ENCODE measurements at regions not wholly inside any gene's neighbourhood (a gene's known extent, or its start where the extent isn't known, plus 50 kb on each side); places are given as distances from the start of the nearest gene placed in this dataset.
"Not testable (repeated sequence)": the region's sequence is repeated elsewhere in the genome, so short reads cannot be mapped to it uniquely, and the experiment has no call there.

DNA sequence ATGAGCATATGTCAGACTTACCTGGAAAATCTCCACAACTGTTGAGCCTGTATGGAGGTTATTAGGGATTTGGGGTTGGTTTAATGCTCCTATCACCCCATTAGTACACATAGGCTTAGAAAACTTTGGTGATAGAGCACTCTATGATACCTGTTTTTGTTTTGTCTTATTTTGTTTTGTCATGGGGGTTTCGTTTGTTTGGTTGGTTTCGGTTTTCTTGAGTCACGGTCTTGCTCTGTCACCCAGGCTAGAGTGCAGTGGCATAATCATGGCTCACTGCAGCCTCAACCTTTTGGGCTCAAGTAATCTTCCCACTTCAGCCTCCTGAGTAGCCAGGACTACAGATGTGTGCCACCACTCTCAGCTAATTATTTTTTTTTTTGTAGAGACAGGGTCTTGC, 70.0 kb downstream of the MZT1 start:
- DNase-seq (ENCODE audit: low read depth), result no peak

- no peak for DNase-seq (ENCODE audit: low read depth)
These were observed 71.1 kb downstream of the MZT1 start for GRCh38 chr13:72656357-72656756.

- no peak for DNase-seq (ENCODE audit: low read depth)
These were observed 73.9 kb downstream of the MZT1 start for GRCh38 chr13:72653506-72653905.

DNA sequence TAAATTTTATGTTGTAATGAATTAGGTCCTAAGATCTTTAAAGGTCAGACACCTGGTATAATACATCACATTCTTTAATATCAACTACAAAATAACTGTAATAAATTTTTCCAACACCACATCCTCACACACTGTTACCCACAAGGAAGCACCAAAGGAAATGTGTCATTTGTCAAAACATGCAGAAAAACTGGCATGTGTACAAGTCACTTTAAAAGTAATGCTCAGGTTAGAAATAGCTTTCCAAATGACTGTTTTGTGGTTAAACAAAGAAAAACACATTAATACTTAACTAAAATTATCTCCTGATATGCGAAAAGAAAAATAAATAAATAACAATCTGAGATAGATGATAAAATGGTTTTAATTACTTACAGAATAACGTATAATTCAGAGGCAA, 74.7 kb downstream of the MZT1 start:
- no peak for DNase-seq (ENCODE audit: low read depth)

DNA sequence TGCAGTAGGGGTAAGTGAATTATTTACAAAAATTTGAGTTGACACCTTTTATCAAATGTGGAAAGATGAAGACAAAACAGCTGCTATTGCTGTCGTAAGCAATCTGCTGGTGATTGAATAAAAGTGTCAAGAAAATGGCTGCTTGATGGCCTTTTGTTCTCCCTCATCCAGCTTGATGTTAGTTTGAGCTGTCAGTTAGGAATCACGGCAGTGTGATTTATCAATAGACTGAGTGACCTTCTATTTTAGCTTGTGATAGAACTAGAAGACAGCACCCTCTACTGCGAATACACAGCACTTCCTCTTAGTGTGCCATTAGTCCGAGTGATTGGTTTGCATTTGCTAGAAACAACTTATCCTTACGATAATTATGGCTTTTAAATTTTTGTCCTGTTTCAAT, 76.3 kb downstream of the MZT1 start:
- DNase-seq (ENCODE audit: low read depth), result no peak

DNA sequence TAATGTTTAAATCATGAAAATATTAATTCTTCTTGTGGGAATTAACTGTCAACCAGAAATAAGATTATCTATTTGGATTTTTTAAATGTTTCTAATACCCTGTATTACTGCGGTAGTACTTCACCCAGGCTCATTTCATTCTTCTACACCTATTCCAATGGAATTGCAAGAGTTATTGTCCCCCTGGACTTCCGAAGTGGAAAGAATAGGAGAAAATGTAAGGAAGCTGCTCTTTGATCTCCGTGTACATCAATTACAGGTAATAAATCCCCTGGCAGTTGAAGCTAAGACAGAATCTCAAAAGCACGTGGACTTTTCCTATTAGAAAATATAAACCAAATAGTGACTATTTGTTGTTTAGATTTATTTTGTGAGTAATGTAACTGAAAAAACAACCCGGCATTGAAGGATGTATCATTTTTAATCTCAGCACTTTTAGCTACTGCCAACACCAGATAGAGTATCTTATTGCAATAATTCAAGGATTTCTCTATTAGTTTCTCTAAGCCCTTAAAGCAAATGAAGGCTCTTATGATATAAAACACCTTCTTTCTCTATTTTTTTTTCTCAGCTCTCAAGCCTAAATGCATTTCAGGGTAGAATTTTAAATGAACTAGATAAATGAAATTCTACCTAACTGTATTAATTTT, 77.3 kb downstream of the MZT1 start:
- no peak for DNase-seq (ENCODE audit: low read depth)

DNA sequence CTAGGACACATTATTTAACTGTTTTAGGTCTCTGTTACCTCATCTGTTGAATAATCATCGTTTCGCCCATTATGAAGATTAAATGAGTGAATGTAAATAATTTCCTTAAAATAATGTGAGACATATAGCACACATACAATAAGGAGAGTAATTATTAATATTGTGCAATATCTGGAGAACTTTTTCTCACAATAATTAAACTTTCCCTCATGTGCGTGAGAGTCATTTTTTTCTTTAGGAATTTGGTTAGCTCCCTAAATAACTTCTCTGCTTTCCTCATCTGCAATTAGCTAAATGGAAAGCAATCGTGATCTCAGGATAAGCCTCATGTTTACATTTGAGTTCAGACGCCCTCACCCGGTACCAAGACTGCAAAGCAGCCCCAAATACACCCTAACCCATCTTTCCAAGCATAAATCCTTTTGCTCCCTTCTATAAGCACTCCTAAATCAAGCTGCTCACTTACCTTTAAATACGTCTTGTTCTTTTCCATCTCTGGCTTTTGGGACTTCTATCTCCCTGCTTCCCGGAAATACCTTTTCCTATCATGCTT, 78.8 kb downstream of the MZT1 start:
- no peak for DNase-seq (ENCODE audit: low read depth)

- DNase-seq (ENCODE audit: low read depth), result no peak
These were observed 80.0 kb downstream of the MZT1 start for GRCh38 chr13:72647422-72647821.

- DNase-seq (ENCODE audit: low read depth), result no peak
These were observed 81.9 kb downstream of the MZT1 start for GRCh38 chr13:72645521-72645920.

- DNase-seq (ENCODE audit: low read depth), result peak; percentile 9
These were observed 84.0 kb downstream of the MZT1 start for GRCh38 chr13:72643311-72643989.

DNA sequence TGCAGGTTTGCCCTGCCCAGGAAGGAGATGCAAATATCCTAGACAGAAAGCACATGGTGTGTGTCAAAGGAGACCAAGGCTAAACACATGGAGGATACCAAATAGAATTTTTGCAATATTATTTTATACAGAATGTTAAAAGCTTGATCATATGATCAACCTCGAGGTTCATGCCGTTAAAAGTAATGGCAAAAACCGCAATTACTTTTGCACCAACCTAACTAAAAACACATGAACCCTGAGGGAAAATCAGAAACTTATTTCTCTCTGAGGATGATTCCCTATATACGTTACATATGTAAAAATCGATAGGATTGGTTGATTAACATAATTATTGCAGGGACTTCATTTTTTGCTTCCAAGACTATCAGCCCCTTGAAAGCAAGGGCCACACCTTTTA, 88.1 kb downstream of the MZT1 start:
- DNase-seq (ENCODE audit: low read depth), result no peak

- no peak for DNase-seq (ENCODE audit: low read depth)
These were observed 89.2 kb downstream of the MZT1 start for GRCh38 chr13:72638059-72638815.

GRCh38 chr13:72637561-72637960, 89.9 kb downstream of the MZT1 start:
- DNase-seq (ENCODE audit: low read depth), result no peak

- no peak for DNase-seq (ENCODE audit: low read depth)
These were observed 92.6 kb downstream of the MZT1 start for GRCh38 chr13:72634859-72635258.

GRCh38 chr13:72622546-72622945, 104.9 kb downstream of the MZT1 start:
- DNase-seq (ENCODE audit: low read depth), result no peak

GRCh38 chr13:72620874-72621273, 106.6 kb downstream of the MZT1 start:
- no peak for DNase-seq (ENCODE audit: low read depth)

- no peak for DNase-seq (ENCODE audit: low read depth)
These were observed 109.5 kb downstream of the MZT1 start for GRCh38 chr13:72617951-72618350.

DNA sequence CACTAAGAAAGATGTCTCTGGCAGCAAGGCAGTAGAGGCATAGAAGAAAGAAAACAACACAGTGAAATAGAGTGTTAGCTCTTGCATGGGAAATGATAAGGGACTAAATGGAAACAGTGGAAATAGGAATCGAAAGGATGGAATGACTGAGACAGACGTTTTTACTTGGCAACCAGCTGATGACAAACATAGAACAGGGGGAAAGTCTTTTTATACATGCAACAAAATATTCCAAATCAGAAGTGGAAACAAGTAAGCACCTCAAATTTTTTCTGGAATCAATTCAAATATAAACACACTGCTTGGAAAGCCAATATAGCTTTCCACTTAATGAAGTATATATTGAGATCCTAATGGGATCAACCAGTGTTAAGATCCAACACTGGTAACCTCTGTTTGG, 110.2 kb downstream of the MZT1 start:
- DNase-seq (ENCODE audit: low read depth), result no peak

DNA sequence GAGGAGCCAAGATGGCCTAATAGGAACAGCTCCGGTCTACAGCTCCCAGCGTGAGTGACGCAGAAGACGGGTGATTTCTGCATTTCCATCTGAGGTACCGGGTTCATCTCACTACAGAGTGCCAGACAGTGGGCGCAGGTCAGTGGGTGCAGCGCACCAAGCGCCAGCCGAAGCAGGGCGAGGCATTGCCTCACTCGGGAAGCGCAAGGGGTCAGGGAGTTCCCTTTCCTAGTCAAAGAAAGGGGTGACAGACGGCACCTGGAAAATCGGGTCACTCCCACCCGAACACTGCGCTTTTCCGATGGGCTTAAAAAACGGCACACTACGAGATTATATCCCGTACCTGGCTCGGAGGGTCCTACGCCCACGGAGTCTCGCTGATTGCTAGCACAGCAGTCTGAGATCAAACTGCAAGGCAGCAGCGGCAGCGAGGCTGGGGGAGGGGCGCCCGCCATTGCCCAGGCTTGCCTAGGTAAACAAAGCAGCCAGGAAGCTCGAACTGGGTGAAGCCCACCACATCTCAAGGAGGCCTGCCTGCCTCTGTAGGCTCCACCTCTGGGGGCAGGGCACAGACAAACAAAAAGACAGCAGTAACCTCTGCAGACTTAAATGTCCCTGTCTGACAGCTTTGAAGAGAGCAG, 117.1 kb downstream of the MZT1 start:
- not testable (repeated sequence) for DNase-seq (ENCODE audit: low read depth)

GRCh38 chr13:72599178-72599743, 128.2 kb downstream of the MZT1 start:
- no peak for DNase-seq (ENCODE audit: low read depth)

- DNase-seq (ENCODE audit: low read depth), result no peak
These were observed 137.2 kb downstream of the MZT1 start for GRCh38 chr13:72590091-72590740.

GRCh38 chr13:72586518-72586917, 140.9 kb downstream of the MZT1 start:
- DNase-seq (ENCODE audit: low read depth), result no peak

All from activated T-cell treated with anti-CD3 and anti-CD28 coated beads for 24 hours (primary cell).